Skeletal muscle tissue (tissue), 3 donors: ENCODE measurements at regions not wholly inside any gene's neighbourhood (a gene's known extent, or its start where the extent isn't known, plus 50 kb on each side); places are given as distances from the start of the nearest gene placed in this dataset.

Experiments
- H3K27ac ChIP-seq: one replicate; pipeline ENCODE4 v1.7.0; 2013; ENCODE audit warnings: mild to moderate bottlenecking, low read depth, low read length, inconsistent platforms
- H3K27me3 ChIP-seq, 3 donors: one replicate each; pipeline ENCODE4 v1.7.0; 2013; ENCODE audit warnings: low read length in 3 of 3; ENCODE audit not compliant: control insufficient read depth in 3 of 3, insufficient read depth in 3 of 3
- H3K36me3 ChIP-seq, 3 donors: one replicate each; pipeline ENCODE4 v1.7.0; 2013; ENCODE audit warnings: low read length in 3 of 3; ENCODE audit not compliant: control insufficient read depth in 3 of 3, insufficient read depth in 3 of 3
- H3K4me1 ChIP-seq, 3 donors: one replicate each; pipeline ENCODE4 v1.7.0; 2013; ENCODE audit warnings: low read length in 3 of 3, mild to moderate bottlenecking in 3 of 3; ENCODE audit not compliant: control insufficient read depth in 3 of 3, insufficient read depth in 3 of 3
- H3K4me3 ChIP-seq, 3 donors: one replicate each; pipeline ENCODE4 v1.7.0; 2013; ENCODE audit warnings: low read length in 3 of 3
- H3K9ac ChIP-seq, 3 donors: one replicate each; pipeline ENCODE4 v1.7.0; 2013; ENCODE audit warnings: low read length in 3 of 3, mild to moderate bottlenecking in 3 of 3, moderate library complexity in 2 of 3, low read depth in 1 of 3
- H3K9me3 ChIP-seq, 3 donors: one replicate each; pipeline ENCODE4 v1.7.0; 2013; ENCODE audit warnings: low read length in 3 of 3; ENCODE audit not compliant: control insufficient read depth in 3 of 3
- donor health status: Osteomylitis.

GRCh38 chr10:130422366-130423324 is 286.5 kb downstream of the GLRX3 start:
- no peak overlapping the region for H3K9ac ChIP-seq
- H3K9me3 ChIP-seq, result peaks cover 0 to 11% (median 0%) of the 10 kb centered on the region in 3 donors
- H3K4me1 ChIP-seq, result no peaks in the 10 kb centered on the region

GRCh38 chr10:130423455-130424305 is 287.5 kb downstream of the GLRX3 start:
- H3K9ac ChIP-seq, result no peak overlapping the region
- H3K27me3 ChIP-seq, result no peaks in the 10 kb centered on the region
- no peak overlapping the region for H3K4me3 ChIP-seq
- H3K9me3 ChIP-seq, result peaks cover 0 to 11% (median 0%) of the 10 kb centered on the region in 3 donors
- no peak overlapping the region for H3K27ac ChIP-seq
- H3K36me3 ChIP-seq, result no peaks in the 10 kb centered on the region
- no peaks in the 10 kb centered on the region for H3K4me1 ChIP-seq

More at GRCh38 chr10:130422366-130423324, 286.5 kb downstream of the GLRX3 start:
- no peak overlapping the region for H3K27ac ChIP-seq
- H3K4me3 ChIP-seq, result no peak overlapping the region
- H3K36me3 ChIP-seq, result no peaks in the 10 kb centered on the region
- H3K27me3 ChIP-seq, result no peaks in the 10 kb centered on the region

- Histone ChIP-seq H3K27me3 (no peaks in the 10 kb centered on the region), H3K4me3 (no peak overlapping the region), H3K4me1 (no peaks in the 10 kb centered on the region), H3K36me3 (no peaks in the 10 kb centered on the region), H3K27ac (no peak overlapping the region), H3K9ac (no peak overlapping the region), H3K9me3 (peaks cover 0 to 11% (median 0%) of the 10 kb centered on the region in 3 donors)
Measured at GRCh38 chr10:130424418-130424817, 288.2 kb downstream of the GLRX3 start.

GRCh38 chr10:130425169-130425568 is 289.0 kb downstream of the GLRX3 start:
- no peaks in the 10 kb centered on the region for H3K27me3 ChIP-seq
- H3K9ac ChIP-seq, result no peak overlapping the region
- H3K4me3 ChIP-seq, result no peak overlapping the region
- H3K4me1 ChIP-seq, result no peaks in the 10 kb centered on the region
- H3K9me3 ChIP-seq, result peaks cover 0 to 11% (median 4%) of the 10 kb centered on the region in 3 donors
- H3K36me3 ChIP-seq, result no peaks in the 10 kb centered on the region
- H3K27ac ChIP-seq, result no peak overlapping the region

- Histone ChIP-seq H3K27me3 (no peaks in the 10 kb centered on the region), H3K4me3 (no peak overlapping the region), H3K9ac (no peak overlapping the region), H3K27ac (no peak overlapping the region), H3K9me3 (peaks cover 0 to 9% (median 4%) of the 10 kb centered on the region in 3 donors), H3K4me1 (no peaks in the 10 kb centered on the region), H3K36me3 (no peaks in the 10 kb centered on the region)
Measured at GRCh38 chr10:130425881-130426435, 289.8 kb downstream of the GLRX3 start.

- Histone ChIP-seq H3K36me3 (no peaks in the 10 kb centered on the region), H3K9me3 (peaks cover 0 to 8% (median 4%) of the 10 kb centered on the region in 3 donors), H3K27ac (no peak overlapping the region), H3K4me1 (no peaks in the 10 kb centered on the region), H3K27me3 (no peaks in the 10 kb centered on the region), H3K9ac (no peak overlapping the region), H3K4me3 (no peak overlapping the region)
Measured at GRCh38 chr10:130427216-130427722, 291.1 kb downstream of the GLRX3 start.

- no peak overlapping the region for H3K4me3 ChIP-seq
- H3K36me3 ChIP-seq, result no peaks in the 10 kb centered on the region
- no peak overlapping the region for H3K9ac ChIP-seq
- H3K9me3 ChIP-seq, result peaks cover 0 to 8% (median 4%) of the 10 kb centered on the region in 3 donors
- H3K4me1 ChIP-seq, result no peaks in the 10 kb centered on the region
- no peaks in the 10 kb centered on the region for H3K27me3 ChIP-seq
- no peak overlapping the region for H3K27ac ChIP-seq
Measured at GRCh38 chr10:130428936-130429335, 292.7 kb downstream of the GLRX3 start.

- no peaks in the 10 kb centered on the region for H3K4me1 ChIP-seq
- no peak overlapping the region for H3K27ac ChIP-seq
- H3K9me3 ChIP-seq, result peaks cover 0 to 8% (median 4%) of the 10 kb centered on the region in 3 donors
- no peak overlapping the region for H3K4me3 ChIP-seq
- peaks cover 0 to 3% (median 0%) of the 10 kb centered on the region in 3 donors for H3K27me3 ChIP-seq
- H3K9ac ChIP-seq, result no peak overlapping the region
- no peaks in the 10 kb centered on the region for H3K36me3 ChIP-seq
Measured at GRCh38 chr10:130429809-130430208, 293.6 kb downstream of the GLRX3 start.

- H3K27ac ChIP-seq, result no peak overlapping the region
- peaks cover 0 to 8% (median 4%) of the 10 kb centered on the region in 3 donors for H3K9me3 ChIP-seq
- no peaks in the 10 kb centered on the region for H3K36me3 ChIP-seq
- peaks cover 0 to 3% (median 0%) of the 10 kb centered on the region in 3 donors for H3K27me3 ChIP-seq
- H3K4me1 ChIP-seq, result no peaks in the 10 kb centered on the region
- H3K4me3 ChIP-seq, result no peak overlapping the region
- H3K9ac ChIP-seq, result no peak overlapping the region
Measured at GRCh38 chr10:130430291-130430690, 294.1 kb downstream of the GLRX3 start.
